NCI-H446 (cell line): ENCODE measurements at regions not wholly inside any gene's neighbourhood (a gene's known extent, or its start where the extent isn't known, plus 50 kb on each side); places are given as distances from the start of the nearest gene placed in this dataset.
"Not testable (repeated sequence)": the region's sequence is repeated elsewhere in the genome, so short reads cannot be mapped to it uniquely, and the experiment has no call there.

Experiments used
- DNase-seq, 2 experiments: peaks; one replicate each; lab custom pipeline; 2025; lab: John Stamatoyannopoulos, UW

DNA sequence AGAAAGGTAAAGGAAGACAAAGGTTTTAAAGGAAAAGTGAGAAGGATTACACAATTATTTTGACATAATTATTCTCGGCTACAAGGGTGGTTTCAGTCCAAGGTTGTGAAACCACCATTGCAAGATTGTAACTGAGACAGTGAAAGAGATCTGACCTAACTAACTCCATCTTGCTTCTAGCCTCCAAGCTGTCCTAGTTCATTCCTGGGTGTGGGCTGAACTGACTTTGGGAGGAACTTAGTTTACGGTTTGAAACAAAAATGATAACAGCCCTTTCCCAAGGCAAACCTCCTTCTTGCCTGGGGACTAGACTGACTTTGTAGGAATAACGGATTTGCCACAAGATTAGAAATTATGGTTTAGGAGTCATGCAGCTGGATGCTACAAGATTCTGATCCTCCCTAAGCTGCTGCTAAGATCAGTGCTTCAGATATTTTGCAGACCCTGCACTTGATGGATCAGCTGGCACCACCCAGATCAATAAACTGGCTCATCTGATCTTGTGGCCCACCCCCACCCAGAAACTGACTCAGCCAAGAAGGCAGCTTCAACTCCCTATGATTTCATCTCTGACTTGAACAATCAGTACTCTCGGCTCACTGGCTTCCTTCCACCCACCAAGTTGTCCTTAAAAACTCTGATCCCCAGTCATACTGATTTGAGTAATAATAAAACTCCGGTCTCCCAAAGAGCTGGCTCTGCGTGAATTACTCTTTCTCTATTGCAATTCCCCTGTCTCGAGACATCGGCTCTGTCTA lies 57.7 kb upstream of the AADACL2 start:
- DNase-seq = no peak

DNA sequence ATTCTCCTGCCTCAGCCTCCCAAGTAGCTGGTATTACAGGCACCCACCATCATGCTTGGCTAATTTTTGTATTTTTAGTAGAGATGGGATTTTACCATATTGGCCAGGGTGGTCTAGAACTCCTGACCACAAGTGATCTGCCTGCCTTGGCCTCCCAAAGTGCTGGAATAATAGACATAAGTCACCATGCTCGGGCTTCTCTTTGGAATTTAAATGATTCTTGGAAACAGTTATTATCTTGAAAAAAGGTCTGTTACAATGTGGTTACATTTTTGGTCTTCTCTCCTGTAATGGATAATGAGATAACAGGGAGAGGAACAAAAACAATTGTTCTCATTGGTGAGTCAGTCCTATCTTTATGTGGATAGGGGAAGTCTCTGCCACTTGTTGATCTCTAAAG lies 59.8 kb upstream of the AADACL2 start:
- no peak for DNase-seq

DNA sequence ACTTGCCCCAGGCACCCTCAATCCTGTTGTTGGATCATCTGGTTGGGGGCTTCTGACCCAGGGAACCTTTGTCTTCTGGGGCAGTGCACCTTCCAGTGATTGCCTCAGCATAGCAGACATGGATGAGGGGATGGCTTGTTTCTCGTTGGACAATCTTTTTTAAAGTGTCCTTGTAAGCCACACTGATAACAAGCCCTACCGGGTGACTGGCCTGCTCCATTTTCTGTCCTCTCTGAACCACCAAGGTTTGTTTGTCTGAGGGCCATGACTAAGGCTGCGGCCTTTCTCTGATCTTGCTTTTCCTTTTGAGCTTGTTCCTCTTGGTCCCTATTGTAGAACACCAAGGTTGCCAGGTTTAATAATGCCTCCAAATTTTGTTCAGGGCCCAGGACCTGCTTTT lies 66.0 kb upstream of the AADACL2 start:
- not testable (repeated sequence) for DNase-seq

DNA sequence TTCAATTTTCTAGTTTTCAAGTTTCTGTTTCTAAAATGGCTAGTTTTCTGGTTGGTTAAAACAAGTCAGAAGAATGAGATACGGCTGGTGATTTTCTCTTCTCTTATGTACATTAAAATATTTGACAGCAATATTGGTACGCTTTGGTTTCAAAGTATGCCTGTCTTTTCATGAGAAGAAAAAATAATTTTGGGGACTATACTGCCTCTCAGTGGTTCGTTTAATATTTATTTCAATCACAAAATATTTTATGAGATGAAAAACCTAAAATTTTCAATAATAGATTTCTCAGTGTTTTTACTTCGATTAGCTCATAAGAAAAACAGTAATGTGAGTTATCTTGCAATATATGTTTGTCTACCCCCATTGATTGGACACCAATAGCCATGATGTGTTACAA lies 72.8 kb upstream of the AADACL2 start:
- no peak for DNase-seq

DNA sequence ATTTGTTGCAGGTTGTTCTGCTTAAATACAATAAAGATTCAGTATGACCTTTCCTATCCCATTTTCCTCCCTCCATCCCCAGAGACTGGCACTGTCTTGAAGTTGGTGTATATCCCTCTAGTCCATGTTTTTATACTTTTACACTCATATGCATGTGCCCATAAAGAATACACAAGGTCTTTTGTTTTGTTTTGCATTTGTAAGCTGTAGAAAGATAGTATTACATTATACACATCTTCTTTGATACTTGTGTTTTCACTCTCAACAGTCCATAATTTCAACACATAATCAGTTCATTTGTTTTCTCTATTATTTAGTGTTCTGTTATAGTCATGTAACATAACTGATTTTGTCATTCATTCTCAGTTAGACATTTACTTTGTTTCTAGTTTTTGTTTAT lies 88.7 kb upstream of the AADACL2 start:
- DNase-seq = no peak

DNA sequence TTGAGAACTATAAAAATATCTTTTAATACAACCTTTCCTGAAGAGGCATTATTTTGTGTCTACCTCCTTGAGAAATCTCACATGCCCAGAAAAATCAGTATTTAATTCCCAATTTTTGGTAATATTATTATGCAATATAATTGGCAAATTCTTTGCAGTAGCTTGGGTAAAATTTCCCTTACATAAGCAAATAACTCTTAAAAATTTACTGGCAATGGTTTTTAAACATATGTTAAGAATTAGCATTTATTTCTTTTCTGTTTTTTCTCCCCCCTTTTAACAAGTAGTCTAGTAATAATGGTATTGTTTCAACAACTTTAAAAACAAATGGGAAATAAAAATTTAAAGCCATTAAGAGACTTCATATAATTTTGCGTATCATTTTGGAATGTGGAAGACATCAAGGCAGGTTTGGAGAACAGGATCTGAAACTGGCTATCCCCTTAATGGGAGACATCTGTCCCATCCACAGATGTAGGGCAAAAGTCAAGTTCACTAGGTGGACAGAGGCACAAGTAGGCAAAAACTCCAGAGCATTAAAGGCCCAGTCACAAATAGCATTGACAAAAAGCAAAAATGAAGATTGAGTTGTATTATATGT lies 89.6 kb upstream of the AADACL2 start:
- DNase-seq = no peak

DNA sequence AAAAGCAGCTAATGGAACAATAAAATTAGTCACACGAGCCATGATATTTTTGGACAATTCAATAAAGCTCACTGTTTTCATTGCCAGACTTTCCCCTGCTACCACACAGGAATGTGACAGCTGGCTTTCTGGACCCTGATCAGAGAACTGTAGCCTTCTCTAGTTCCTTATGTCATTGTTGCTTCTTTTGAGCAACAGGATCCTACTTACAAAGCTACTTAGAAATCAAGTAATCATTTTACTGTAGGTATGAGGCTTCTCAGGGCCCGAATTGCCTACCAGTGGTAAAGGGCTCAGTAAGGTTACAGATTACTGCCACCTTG lies 94.3 kb upstream of the AADACL2 start:
- no peak for DNase-seq

DNA sequence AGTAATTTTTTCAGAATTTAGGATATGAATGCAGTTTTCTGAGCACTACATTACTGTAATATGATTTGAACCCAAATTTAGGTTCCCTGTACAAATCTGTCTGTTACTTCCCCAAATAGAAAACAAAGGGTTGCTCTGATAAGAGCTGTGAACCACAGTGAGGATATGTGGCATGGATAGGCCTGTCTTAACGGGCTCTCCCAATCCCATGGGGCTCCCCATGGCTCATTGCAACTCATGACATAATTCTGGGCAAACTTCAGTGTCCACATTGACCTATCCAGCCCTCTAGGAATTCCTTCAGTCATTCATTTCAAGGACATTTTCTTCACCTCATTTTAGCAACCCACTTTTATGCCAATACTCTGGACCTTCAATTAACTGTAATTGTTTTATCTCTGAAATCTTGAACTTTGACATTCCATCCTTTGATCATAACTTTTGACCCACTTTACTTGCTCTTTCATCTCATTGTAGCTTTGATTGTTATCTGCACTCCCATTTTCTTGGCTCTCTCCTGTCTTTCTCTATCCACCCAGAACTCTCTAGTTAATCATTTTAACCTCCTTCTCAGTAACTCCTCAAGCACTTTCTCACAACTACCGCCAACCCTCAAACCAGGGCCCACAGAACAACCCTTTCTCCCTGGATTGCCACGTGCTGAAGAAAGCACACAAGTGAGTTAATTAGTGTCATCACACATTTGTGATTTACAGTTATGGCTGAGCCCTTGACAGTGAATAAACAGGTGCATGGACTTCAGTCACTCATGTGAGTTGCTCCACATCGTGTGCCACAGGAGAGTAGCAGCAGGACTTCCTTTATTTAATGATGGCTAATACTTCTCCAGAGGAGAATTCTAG lies 94.9 kb upstream of the AADACL2 start:
- DNase-seq = no peak

DNA sequence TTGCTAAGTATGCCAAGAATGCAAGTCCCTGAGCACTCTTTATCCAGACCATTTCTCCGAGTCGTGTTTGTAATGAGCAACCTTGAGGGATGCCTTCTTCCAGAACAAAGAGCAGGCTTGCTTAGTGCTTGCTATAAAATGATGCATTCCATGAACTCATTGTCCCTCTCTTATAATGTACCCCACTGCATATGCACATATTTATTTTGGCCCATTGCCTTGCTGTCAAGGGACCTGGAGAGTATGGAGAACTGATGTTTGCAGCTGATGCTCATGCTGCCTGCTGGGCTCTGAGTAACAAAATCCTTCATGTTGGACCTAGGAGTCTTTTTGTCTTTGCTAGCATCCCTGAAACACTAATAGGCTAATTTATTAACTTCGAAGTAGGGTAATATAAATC lies 97.8 kb upstream of the AADACL2 start:
- no peak for DNase-seq

DNA sequence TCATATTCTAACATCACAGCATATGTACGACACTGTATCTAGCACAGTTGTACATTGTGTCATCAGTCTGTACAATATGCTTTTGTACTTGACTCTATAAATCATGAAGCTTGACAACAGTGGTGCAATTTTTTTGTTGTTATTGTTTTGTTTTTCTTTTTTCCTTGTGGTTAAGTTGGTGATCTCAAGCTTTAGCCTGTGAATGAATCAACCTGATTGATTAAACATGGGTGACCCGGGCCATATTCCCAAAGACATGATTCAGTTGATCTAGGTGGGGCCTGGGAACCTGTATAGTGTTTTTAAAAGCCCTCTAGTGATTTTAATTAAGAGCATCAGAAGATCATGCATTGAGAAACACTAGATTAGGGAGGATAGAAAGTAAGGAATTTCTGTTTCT lies 101.8 kb upstream of the AADACL2 start:
- DNase-seq = no peak

DNA sequence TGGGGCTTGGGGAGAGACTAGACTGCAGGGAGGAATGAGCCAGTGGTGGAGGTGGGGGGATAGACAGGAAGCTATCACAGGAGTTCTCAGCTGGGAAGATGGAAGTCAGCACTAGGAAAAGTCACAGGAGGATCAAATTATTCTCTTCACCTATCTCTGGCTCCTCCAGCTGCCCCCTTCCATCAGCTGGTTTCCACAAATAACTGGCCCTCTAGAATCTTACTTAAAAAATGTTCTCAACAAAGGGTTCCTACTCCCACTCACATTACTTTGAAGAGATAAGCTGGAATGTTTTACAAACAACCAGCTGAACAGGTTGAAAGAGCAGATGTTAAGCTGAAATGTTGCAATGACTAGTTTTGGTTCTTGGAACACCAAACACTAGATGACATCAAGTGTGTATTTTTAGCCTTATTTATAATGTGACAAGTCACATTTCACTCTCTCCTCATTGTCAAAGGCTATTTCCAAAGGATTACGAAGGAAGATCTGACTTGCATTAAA lies 102.7 kb upstream of the AADACL2 start:
- DNase-seq = no peak

DNA sequence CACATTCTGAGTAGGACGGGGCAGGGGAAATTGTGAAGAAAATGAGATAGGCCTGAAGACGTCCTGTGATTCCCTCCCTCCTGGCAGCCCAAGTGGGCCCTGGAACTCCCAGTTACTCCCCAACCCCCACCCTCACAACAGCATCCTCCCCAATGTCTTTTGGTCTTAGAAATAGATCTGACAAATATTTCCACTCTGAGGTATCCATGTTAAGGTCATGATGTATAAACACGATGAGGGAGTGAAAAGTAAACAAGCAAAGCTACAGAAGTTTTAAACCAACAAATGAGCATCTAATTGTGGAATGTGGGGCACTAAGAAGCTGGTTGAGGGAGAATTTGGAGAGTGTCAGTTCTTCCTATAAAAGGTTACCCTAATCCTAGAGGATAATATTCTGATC lies 103.7 kb upstream of the AADACL2 start:
- no peak for DNase-seq

DNA sequence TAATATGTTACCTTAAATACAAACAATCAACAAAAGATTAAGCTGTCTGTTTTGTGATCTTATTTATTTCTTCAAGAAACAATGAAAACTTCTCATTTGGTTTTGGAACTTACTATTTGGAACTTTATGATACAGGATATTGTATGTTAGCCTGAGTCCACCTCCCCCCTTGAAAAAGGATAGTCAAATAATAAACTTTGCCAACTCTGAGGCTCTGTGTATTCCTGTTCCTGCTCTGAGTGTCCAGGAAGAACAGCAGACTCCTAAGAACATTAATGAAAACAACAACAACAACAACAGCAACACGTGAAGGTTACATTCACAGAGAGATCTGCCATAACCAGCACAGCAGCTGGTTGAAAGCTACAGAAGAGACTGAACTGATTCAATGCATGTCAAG lies 108.1 kb upstream of the AADACL2 start:
- DNase-seq = no peak

DNA sequence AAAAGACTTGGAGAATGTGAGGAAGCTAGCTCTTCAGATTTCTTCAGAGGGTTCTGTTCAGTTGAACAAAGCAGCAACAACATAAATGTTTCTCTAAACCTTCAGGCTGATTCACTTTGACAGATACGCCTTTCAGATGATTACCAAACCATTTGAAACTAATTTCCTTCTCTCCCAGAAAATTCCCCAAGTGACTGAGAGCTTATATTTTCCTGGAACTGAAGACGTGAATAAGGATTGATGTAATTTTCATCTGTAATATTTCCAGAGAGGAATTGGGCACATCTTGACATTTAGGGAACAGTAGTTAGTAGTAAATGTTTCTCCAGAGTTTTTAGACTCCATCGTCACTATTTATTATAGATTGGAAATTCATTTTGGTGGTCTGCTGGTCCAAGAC lies 108.6 kb upstream of the AADACL2 start:
- DNase-seq = no peak

DNA sequence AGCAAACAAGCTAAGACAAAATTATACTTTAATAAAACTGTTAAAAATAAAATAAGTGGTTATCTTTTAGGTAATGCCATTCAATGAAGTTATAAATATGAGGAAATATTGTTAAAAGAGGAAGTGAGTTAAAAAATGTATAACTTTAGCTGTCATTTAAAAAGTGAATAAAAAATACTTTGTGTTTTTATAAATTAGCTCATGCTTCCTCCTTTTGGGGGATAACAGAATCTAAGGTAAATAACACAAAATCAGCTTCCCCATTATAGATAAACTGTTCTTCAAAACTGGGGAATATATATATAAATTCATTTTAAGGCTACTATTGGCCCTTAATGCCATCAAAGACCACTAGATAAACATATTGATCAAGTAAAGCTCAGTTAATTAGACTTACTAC lies 113.7 kb upstream of the AADACL2 start:
- DNase-seq = no peak

DNA sequence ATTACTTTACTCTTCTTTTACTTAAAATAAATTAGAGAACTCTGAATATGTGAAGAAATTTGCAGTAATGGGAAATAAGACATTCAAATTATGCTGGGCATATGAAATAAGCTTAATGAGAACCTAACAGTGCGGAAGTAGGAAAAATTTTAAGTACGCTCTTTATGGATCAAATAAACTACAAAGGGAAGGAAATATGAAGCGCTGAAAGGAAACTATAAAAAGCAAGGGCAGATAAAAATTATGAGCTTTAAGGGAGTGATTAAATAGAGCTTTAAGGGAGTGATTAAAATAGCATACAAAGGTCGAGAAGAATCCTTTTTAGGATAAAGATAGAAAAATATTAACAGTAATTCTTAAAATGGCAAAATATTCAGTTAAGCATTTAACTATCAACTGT lies 118.3 kb upstream of the AADACL2 start:
- no peak for DNase-seq

DNA sequence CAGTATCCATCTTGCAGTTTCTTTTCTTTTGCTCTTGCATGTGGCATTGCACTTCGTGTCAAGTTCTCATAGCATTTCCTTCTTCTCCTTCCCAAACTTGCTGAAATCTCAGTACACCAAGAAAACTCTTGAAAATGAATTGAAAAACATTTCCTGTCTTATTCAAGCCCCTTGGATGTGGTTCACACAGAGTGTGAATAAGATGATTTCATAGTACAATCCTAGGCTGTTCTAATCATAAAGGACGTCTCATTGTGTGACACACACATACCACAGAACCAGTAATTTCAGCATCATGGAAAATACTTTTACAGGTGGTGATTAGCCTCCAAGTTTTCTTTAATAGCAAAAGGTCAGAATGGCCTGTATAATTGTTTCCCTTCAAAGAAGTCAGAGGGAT lies 121.6 kb upstream of the AADACL2 start:
- DNase-seq = no peak

DNA sequence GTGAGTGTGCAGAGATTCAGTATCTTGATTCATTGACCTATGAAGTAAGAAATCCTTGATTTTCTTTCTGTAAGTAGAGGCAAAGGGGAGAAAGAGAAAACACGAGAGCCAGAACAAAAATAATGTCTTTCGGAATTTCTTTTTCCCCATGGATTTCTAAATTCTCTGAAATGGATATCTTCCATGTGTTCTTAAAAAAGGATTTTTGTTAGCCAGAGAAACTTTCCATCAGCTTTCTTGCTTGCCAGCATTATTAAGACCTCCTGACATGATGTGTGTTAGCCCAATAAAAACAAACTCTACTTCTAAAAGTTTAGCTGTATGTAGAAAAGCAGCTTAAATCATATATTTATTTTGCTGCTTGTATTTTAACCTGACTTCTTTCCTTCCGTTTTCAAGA lies 122.3 kb upstream of the AADACL2 start:
- no peak for DNase-seq

DNA sequence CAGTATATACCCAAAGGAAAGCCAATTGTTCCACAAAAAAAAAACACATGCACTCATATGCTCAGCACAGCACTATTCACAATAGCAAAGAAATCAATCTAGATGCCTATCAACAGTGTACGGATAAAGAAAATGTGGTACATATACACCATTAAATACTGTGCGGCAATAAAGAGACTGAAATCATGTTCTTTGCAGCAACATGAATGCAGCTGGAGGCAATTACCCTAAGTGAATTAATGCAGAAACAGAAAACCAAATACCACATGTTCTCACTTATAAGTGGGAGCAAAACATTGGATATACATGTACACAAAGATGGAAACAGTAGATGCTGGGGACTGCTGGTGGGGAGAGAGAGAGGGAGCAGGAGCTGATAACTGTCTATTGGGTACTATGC lies 124.2 kb upstream of the AADACL2 start:
- DNase-seq = no peak

DNA sequence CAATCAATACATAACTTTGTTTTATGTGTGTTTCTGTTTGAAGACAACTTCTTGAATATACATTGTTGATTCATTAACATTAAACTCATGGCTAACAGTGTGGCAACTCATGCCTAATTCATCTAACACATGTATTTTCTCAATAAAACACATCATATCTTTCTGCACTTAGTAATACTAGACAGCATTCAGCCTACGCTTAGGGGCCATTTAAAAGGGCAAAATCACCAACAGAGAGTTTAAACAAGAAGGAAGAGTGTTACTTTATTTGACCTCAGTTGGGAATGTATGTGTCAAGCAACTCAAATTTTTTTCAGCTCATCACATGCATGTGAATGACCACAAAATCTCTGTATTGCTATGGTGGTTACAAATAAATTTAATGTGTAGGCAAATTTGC lies 128.8 kb upstream of the AADACL2 start:
- no peak for DNase-seq

DNA sequence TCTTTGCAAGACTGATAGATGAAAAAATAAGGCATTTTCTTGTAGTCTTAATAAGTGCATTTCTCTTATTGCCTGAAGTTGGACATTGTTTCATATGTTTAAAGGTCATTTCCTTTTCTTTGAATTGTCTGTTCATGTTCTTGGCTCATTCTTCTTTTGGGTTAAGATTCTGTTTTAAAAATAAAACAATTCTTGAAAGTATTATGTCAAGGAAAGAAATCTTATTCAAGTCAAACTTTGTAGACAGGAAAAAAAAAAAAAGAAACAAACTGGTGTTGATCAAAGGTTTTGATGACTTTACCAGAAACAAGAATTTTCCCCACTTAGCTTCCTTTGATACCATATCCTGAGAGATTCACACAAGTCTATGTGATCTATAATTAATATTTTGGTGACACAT lies 132.9 kb upstream of the AADACL2 start:
- no peak for DNase-seq

DNA sequence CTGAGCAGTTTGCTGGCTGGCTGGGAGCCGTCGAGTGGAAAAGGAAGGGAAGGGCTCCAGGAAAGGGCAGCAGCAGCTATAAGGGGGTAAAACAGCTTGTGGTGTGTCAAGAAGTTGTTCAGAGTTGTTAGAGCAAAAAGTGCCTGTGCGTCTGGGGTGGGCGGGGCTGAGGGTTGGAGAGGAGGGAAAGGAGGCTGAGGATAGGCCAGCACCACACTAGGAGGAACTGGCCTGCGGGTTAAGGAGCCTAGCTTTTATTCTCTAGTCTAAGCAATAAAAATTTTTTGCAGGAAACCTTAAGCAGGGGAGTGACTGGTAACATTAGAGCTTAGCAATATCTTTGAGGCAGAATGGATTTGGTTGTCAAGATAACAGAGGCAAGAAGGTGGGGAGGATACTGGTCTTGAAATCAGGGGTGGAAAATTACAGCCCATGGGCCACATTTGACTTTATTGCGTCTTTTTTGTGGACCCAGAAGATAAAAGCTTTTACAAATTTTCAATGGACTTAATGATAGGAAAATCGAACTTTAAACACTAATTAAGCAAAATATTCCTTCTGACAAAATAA lies 134.5 kb upstream of the AADACL2 start:
- no peak for DNase-seq

DNA sequence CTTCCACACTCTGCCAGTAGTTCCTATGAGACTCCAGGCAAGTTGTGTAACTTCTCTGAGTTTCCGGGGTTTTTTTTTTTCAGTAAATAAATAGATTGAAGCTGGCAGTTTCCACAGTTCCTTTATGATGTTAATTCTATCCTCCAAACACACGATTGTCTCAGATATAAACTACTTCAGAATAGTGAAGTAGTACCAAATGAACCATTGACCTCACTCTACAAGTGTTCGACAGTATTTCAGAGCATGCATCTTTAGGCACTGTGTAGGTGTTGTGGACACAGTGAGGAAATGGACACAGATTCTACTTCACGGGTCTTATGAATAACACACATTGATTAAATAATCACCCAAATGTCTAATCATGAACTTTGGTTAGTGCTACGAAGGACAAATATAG lies 136.1 kb upstream of the IGSF10 start:
- no peak for DNase-seq
